Vagina (tissue), 2 donors: ENCODE measurements at regions not wholly inside any gene's neighbourhood (a gene's known extent, or its start where the extent isn't known, plus 50 kb on each side); places are given as distances from the start of the nearest gene placed in this dataset.

Experiments used
- DNase-seq, 2 donors: peaks; one replicate each; pipeline ENCODE4 v3.0.0-alpha.2; 2017; ENCODE audit errors: extremely low spot score in 2 of 2
- H3K27ac ChIP-seq: fragments of 200-600 bp; sonication (generic); one replicate; pipeline ENCODE4 v1.5.1; 2019
- H3K27me3 ChIP-seq: fragments of 200-600 bp; sonication (generic); one replicate; pipeline ENCODE4 v1.5.1; 2019
- H3K36me3 ChIP-seq, 2 donors: fragments of 200-600 bp; sonication (generic); one replicate each; pipeline ENCODE4 v1.5.1; 2017 to 2019
- H3K4me1 ChIP-seq: fragments of 200-600 bp; sonication (generic); one replicate; pipeline ENCODE4 v1.5.1; 2019
- H3K4me3 ChIP-seq, 2 donors: fragments of 200-600 bp; sonication (generic); 1 replicate in 1 of 2; 2 replicates in 1 of 2; pipeline ENCODE4 v1.5.1; 2016 to 2019
- H3K9me3 ChIP-seq: fragments of 200-600 bp; sonication (generic); one replicate; pipeline ENCODE4 v1.5.1; 2019
- POLR2A ChIP-seq, 2 donors: fragments of 450-650 bp; IDR thresholded peaks; one replicate each; pipeline ENCODE4 v1.6.1; 2017; ENCODE audit warnings: antibody characterized with exemption in 2 of 2, mild to moderate bottlenecking in 2 of 2, moderate library complexity in 2 of 2
- POLR2AphosphoS5 ChIP-seq, 2 donors: sonication (generic); formaldehyde crosslinking; IDR thresholded peaks; one replicate each; pipeline ENCODE4 v1.9.0; 2017; ENCODE audit warnings: antibody characterized with exemption in 2 of 2, mild to moderate bottlenecking in 2 of 2, low read depth in 1 of 2; ENCODE audit not compliant: insufficient read depth in 1 of 2
- intact Hi-C: fragments of 100-400 bp; cut with DNase I; formaldehyde crosslinking; loops from one replicate; pipeline ENCODE4 v1.15.1; 2023
- TF ChIP-seq, protein P1 (sequence below), 3 experiments: fragments of 450-650 bp in 2 of 3; fragments of 200-600 bp in 1 of 3; sonication (generic) in 1 of 3; IDR thresholded peaks; one replicate each; pipeline ENCODE4 v1.5.1; 2017 to 2019; ENCODE audit warnings: antibody characterized with exemption in 3 of 3, mild to moderate bottlenecking in 2 of 3, moderate library complexity in 2 of 3

DNA sequence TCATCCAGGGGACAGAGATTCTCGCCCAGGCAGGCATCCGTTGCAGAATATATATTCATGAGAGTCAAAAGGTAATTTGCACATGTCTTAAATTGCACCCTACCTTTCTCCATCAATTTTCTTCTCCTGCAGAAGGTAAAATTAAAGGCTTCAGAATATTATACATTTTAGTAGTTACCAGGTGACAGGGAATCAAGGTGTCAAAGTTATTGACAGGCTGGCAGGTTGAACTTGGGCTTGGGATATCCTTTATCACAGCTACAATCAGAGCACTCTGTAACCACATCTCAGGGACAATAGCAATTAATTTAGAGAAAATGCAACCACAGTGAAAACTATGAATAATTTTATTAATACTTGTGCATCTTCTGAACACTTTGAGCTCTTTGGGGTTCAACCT is 66.9 kb upstream of the GSC start:
- intact Hi-C loops, result no loop called here
- no peak overlapping the region for H3K4me3 ChIP-seq
- TF ChIP-seq POLR2AphosphoS5 (IDR thresholded peaks at IDR 0.05; ENCODE audit: insufficient read depth in 1 of 2, low read depth in 1 of 2), result no peak
- no peak for TF ChIP-seq POLR2A (IDR thresholded peaks at IDR 0.05)
- TF ChIP-seq, protein P1, sequence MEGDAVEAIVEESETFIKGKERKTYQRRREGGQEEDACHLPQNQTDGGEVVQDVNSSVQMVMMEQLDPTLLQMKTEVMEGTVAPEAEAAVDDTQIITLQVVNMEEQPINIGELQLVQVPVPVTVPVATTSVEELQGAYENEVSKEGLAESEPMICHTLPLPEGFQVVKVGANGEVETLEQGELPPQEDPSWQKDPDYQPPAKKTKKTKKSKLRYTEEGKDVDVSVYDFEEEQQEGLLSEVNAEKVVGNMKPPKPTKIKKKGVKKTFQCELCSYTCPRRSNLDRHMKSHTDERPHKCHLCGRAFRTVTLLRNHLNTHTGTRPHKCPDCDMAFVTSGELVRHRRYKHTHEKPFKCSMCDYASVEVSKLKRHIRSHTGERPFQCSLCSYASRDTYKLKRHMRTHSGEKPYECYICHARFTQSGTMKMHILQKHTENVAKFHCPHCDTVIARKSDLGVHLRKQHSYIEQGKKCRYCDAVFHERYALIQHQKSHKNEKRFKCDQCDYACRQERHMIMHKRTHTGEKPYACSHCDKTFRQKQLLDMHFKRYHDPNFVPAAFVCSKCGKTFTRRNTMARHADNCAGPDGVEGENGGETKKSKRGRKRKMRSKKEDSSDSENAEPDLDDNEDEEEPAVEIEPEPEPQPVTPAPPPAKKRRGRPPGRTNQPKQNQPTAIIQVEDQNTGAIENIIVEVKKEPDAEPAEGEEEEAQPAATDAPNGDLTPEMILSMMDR (IDR thresholded peaks at IDR 0.05), result no peak

DNA sequence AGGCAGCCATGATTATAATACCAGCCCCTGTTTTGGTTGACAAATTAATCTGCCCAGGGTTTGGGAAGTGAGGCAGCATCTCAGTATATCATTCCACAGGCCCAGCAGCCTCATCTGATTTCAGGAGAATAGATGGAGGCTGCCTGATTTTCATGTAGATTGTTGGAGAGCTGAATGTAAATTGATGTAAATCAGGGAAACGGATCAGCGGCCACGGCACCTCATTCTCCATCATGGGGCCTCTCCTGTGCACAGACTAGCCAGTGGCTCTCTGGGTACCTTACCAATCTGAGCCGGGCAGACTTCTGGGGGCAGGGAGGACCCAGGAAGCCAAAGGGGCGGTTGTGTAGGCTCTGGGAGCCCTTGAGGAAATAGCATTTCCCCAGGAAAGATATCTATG is 63.7 kb upstream of the GSC start:
- Histone ChIP-seq H3K4me3 (no peak overlapping the region), H3K27me3 (no peaks in the 10 kb centered on the region), H3K36me3 (no peaks in the 10 kb centered on the region), H3K9me3 (no peaks in the 10 kb centered on the region), H3K27ac (no peak overlapping the region), H3K4me1 (no peaks in the 10 kb centered on the region)
- DNase-seq, result no peak
- intact Hi-C loops, result no loop called here
- TF ChIP-seq, protein P1 (IDR thresholded peaks at IDR 0.05), result no peak
- no peak for TF ChIP-seq POLR2AphosphoS5 (IDR thresholded peaks at IDR 0.05; ENCODE audit: insufficient read depth in 1 of 2, low read depth in 1 of 2)
- TF ChIP-seq POLR2A (IDR thresholded peaks at IDR 0.05), result no peak

More for the DNA sequence above, 66.9 kb upstream of the GSC start:
- DNase-seq, result no peak
- H3K36me3 ChIP-seq, result no peaks in the 10 kb centered on the region
- H3K4me1 ChIP-seq, result no peaks in the 10 kb centered on the region
- H3K27ac ChIP-seq, result no peak overlapping the region
- no peaks in the 10 kb centered on the region for H3K27me3 ChIP-seq
- no peaks in the 10 kb centered on the region for H3K9me3 ChIP-seq

DNA sequence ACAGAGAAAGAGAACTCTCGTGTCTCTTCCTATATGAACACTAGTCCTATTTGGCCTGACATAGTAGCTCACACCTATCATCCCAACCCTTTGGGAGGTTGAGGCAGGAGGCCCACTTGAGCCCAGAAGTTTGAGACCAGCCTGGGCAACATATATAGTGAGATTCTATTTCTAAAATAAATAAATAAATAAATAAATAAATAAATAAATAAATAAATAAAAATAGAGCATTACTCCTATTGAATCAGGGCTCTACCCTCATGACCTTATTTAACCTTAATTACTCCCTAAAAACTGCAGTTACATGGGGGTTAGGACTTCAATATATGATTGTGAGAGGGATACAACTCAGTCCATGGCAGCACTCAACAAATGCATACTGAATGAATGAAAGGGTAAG is 61.2 kb upstream of the GSC start:
- Histone ChIP-seq H3K27me3 (no peaks in the 10 kb centered on the region), H3K36me3 (no peaks in the 10 kb centered on the region), H3K9me3 (no peaks in the 10 kb centered on the region), H3K4me3 (no peak overlapping the region), H3K4me1 (peaks cover 10% of the 10 kb centered on the region), H3K27ac (no peak overlapping the region)
- TF ChIP-seq POLR2AphosphoS5 (IDR thresholded peaks at IDR 0.05; ENCODE audit: insufficient read depth in 1 of 2, low read depth in 1 of 2), result no peak
- TF ChIP-seq, protein P1 (IDR thresholded peaks at IDR 0.05), result no peak
- TF ChIP-seq POLR2A (IDR thresholded peaks at IDR 0.05), result no peak
- DNase-seq, result no peak
- intact Hi-C loops, result no loop called here

DNA sequence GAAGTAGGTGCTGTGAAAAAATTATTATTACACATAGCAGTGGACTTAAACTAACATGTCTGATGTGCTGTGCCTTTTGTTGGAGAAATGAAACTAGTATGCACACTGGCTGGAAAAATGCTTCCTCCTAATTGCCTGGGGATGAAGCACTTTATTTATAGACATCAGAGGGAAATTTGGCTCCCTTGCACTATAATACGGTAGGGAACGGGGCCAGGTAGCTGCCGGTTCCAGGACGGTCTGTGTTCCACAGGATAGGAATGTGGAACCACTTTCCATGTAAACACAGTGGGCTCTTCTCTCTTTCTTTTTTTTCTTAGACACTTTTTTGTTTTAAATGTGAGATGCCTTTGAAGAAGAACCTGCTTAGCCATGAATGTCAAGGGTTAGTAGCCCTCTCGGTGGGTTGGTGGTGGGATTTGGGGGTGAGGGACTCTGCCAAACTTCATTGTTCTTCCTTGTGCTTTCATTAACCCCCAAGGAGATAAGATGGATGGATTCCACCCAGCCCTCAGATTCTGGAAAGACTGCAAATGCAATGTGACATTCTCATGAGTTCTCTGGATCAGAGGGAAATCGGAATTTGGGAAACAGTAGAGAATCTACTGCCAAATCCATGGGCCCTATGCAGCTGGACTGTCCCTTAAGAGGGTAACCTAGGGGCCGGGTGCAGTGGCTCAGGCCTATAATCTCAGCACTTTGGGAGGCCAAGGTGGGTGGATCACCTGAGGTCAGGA is 58.0 kb upstream of the GSC start:
- H3K4me1 ChIP-seq, result peaks cover 10% of the 10 kb centered on the region
- TF ChIP-seq POLR2A (IDR thresholded peaks at IDR 0.05), result no peak
- peak in 1 of 2 donors; percentile 36 for TF ChIP-seq POLR2AphosphoS5 (IDR thresholded peaks at IDR 0.05; ENCODE audit: insufficient read depth in 1 of 2, low read depth in 1 of 2)
- no peaks in the 10 kb centered on the region for H3K36me3 ChIP-seq
- intact Hi-C loops, result no loop called here
- H3K4me3 ChIP-seq, result no peak overlapping the region
- H3K27me3 ChIP-seq, result no peaks in the 10 kb centered on the region
- no peak for DNase-seq
- H3K27ac ChIP-seq, result no peak overlapping the region
- peaks cover 4% of the 10 kb centered on the region for H3K9me3 ChIP-seq

DNA sequence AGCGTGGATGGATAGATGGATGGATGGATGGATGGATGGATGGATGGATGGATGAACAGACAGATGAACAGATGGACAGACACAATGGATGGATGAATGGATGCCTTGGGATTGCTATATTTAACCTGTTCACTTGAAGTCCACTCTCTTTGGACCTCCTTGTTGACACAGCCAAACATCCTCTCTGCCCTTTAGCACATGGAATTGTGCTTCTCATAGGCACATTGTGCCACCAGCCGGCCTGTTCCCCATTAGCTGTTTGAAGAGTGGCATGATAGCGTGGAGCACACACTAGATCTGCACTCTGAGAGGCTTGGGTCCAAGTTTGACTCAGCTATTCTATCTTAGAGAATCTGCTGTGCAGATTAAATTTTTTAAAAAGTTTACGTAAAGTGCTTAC is 56.9 kb upstream of the GSC start:
- intact Hi-C loops, result no loop called here
- H3K9me3 ChIP-seq, result peaks cover 4% of the 10 kb centered on the region
- H3K4me1 ChIP-seq, result peaks cover 10% of the 10 kb centered on the region
- no peak for DNase-seq
- TF ChIP-seq, protein P1 (IDR thresholded peaks at IDR 0.05), result no peak
- no peak for TF ChIP-seq POLR2AphosphoS5 (IDR thresholded peaks at IDR 0.05; ENCODE audit: insufficient read depth in 1 of 2, low read depth in 1 of 2)
- no peak for TF ChIP-seq POLR2A (IDR thresholded peaks at IDR 0.05)
- no peaks in the 10 kb centered on the region for H3K27me3 ChIP-seq
- no peak overlapping the region for H3K4me3 ChIP-seq
- H3K27ac ChIP-seq, result no peak overlapping the region
- H3K36me3 ChIP-seq, result no peaks in the 10 kb centered on the region
